RWPE2 (cell line): ENCODE measurements at regions not wholly inside any gene's neighbourhood (a gene's known extent, or its start where the extent isn't known, plus 50 kb on each side); places are given as distances from the start of the nearest gene placed in this dataset.

ENCODE experiments used
- ATAC-seq: fragments of 200-7000 bp; cut with Tn5 transposase; 3 replicates; pipeline ENCODE4 v1.9.1; 2021; ENCODE audit warnings: low read depth
- DNase-seq: peaks from one replicate; pipeline ENCODE4 v3.0.0-alpha.2; 2020; ENCODE audit warnings: low spot score
- H3K27ac ChIP-seq: fragments of 450-650 bp; 2 replicates; pipeline ENCODE4 v1.5.1; 2017; ENCODE audit warnings: mild to moderate bottlenecking; ENCODE audit not compliant: poor library complexity, severe bottlenecking
- H3K27me3 ChIP-seq: fragments of 250-450 bp; sonication (Bioruptor Pico); 2 replicates; pipeline ENCODE4 v1.5.1; 2021; ENCODE audit warnings: mild to moderate bottlenecking, moderate library complexity; ENCODE audit not compliant: insufficient read depth, poor library complexity, severe bottlenecking
- H3K36me3 ChIP-seq: fragments of 250-450 bp; sonication (Bioruptor Pico); 2 replicates; pipeline ENCODE4 v1.5.1; 2020; ENCODE audit warnings: low read depth, mild to moderate bottlenecking, moderate library complexity
- H3K4me1 ChIP-seq: fragments of 250-450 bp; sonication (Bioruptor Pico); 2 replicates; pipeline ENCODE4 v1.5.1; 2021; ENCODE audit warnings: mild to moderate bottlenecking, moderate library complexity; ENCODE audit not compliant: insufficient read depth, poor library complexity, severe bottlenecking
- H3K4me3 ChIP-seq: fragments of 250-450 bp; sonication (Bioruptor Pico); 2 replicates; pipeline ENCODE4 v1.5.1; 2021; ENCODE audit warnings: mild to moderate bottlenecking, moderate library complexity; ENCODE audit not compliant: severe bottlenecking
- H3K9me3 ChIP-seq: fragments of 250-450 bp; sonication (Bioruptor Pico); 2 replicates; pipeline ENCODE4 v1.5.1; 2021; ENCODE audit warnings: mild to moderate bottlenecking, moderate library complexity; ENCODE audit not compliant: severe bottlenecking
- TF ChIP-seq, protein P1 (sequence below): fragments of 450-650 bp; IDR thresholded peaks from one replicate; pipeline ENCODE4 v1.5.1; 2017; ENCODE audit warnings: mild to moderate bottlenecking, moderate library complexity; ENCODE audit not compliant: poor library complexity, severe bottlenecking

DNA sequence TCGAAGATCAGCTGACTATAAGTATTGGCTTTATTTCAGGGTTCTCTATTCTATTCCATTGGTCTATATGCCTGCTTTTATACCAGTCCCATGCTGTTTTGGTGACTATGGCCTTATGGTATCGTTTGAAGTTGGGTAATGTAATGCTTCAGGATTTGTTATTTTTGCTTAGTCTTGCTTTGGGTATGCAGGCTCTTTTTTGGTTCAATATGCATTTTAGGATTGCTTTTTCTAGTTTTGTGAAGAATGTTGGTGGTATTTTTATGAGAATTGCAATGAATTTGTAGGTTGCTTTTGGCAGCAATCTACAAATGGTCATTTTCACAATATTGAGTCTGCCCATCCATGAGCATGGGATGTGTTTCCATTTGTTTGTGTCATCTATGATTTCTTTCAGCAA is 951.9 kb upstream of the SLITRK1 start:
- DNase-seq (no peak), ATAC-seq (no peak)
- Histone ChIP-seq H3K9me3 (no peaks in the 10 kb centered on the region), H3K27ac (no peak overlapping the region), H3K4me3 (no peak overlapping the region), H3K27me3 (no peaks in the 10 kb centered on the region), H3K36me3 (no peaks in the 10 kb centered on the region), H3K4me1 (no peaks in the 10 kb centered on the region)
- TF ChIP-seq, protein P1, sequence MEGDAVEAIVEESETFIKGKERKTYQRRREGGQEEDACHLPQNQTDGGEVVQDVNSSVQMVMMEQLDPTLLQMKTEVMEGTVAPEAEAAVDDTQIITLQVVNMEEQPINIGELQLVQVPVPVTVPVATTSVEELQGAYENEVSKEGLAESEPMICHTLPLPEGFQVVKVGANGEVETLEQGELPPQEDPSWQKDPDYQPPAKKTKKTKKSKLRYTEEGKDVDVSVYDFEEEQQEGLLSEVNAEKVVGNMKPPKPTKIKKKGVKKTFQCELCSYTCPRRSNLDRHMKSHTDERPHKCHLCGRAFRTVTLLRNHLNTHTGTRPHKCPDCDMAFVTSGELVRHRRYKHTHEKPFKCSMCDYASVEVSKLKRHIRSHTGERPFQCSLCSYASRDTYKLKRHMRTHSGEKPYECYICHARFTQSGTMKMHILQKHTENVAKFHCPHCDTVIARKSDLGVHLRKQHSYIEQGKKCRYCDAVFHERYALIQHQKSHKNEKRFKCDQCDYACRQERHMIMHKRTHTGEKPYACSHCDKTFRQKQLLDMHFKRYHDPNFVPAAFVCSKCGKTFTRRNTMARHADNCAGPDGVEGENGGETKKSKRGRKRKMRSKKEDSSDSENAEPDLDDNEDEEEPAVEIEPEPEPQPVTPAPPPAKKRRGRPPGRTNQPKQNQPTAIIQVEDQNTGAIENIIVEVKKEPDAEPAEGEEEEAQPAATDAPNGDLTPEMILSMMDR: no peak

DNA sequence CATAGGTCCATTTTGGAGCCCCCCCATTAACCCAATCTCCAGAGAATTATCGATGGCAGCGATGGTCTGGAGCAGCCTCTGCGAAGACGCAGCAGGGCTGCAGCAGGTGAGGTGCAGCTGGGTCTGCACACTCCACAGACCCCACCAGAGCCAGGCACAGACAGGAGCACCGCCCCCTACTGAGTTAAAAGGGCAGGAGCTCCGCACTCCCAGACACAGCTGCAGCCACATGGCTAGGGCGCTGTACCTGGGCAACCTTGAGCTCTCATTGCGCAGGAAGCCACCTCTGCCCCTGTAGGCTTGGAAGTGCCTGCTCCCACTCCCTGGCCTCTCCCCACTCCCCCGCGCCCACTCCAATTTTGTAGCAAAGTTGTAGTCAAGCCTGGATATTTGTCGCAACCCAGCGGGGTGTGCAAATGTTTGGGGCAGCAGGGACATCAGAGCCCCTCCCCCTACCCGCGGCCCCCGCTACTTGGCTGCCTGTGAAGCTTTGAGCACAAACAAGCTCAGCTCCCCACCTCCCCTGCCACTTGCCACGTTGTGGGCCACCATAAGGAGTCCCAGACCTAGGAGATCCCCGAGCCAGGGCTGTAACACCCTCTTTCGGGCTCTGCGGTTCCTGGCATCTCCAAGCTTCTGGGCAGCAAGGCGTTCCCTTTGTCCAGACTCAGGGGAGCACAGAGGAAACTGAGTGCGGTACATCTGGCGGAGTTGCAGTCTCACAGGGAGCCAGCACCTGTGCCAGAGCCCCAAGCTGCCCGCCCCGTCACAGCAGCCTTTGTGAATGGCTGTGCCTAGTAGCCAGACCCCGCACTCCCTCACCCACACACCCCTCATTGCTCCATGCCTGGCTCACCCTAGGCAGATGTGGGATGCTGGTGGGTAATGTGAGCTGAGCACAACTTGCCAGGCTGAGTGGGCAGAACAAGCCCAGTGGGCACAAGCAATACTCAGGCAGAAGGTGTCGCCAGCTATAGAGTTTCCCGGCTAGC is 949.7 kb upstream of the SLITRK1 start:
- Histone ChIP-seq H3K27ac (no peak overlapping the region), H3K36me3 (no peaks in the 10 kb centered on the region), H3K9me3 (no peaks in the 10 kb centered on the region), H3K4me3 (no peak overlapping the region), H3K4me1 (no peaks in the 10 kb centered on the region), H3K27me3 (no peaks in the 10 kb centered on the region)
- TF ChIP-seq, protein P1: no peak
- no peak for DNase-seq
- ATAC-seq: no peak

DNA sequence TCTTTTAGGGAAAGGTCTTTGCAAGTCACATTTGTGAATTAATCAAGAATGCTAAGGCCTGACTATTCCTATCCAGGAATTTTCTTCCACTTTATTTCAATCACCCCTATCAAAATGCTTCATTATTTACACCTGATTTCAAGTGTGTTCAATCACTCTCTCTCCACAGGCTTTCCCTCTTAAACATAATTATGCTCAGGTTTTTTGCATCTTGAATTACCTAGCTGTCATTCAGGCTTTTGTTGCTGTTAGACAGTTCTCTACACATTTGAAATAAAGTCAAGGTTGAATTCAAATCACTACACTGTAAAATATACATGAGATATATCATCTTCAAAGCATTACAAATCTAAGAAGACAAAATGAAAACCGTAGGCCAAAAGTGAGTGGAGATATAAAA is 941.3 kb upstream of the SLITRK1 start:
- Histone ChIP-seq H3K4me3 (no peak overlapping the region), H3K9me3 (no peaks in the 10 kb centered on the region), H3K4me1 (no peaks in the 10 kb centered on the region), H3K27ac (no peak overlapping the region), H3K27me3 (no peaks in the 10 kb centered on the region), H3K36me3 (no peaks in the 10 kb centered on the region)
- DNase-seq: no peak
- ATAC-seq: no peak
- TF ChIP-seq, protein P1: no peak

DNA sequence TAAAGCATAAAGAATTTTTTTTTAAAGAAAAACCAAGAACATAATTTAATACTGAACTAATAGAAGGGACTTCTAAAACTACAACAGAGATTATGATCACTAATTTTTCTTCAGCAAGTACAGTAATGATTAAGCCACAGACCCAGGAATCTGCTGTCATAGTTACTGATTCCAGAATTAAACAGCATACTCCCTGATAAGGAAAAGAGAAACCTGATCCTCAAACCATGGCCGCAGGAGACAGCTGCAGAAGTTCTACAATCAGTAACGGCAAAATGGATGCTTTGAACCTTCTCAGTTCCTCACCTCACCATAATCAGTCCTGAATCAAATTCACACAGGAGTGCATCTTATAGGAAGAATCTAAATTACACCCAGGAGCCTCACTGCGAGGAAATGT is 939.0 kb upstream of the SLITRK1 start:
- no peaks in the 10 kb centered on the region for H3K36me3 ChIP-seq
- no peak overlapping the region for H3K27ac ChIP-seq
- H3K27me3 ChIP-seq: no peaks in the 10 kb centered on the region
- H3K4me1 ChIP-seq: no peaks in the 10 kb centered on the region
- H3K4me3 ChIP-seq: no peak overlapping the region
- no peaks in the 10 kb centered on the region for H3K9me3 ChIP-seq
- ATAC-seq (no peak), DNase-seq (no peak)
- TF ChIP-seq, protein P1: no peak

DNA sequence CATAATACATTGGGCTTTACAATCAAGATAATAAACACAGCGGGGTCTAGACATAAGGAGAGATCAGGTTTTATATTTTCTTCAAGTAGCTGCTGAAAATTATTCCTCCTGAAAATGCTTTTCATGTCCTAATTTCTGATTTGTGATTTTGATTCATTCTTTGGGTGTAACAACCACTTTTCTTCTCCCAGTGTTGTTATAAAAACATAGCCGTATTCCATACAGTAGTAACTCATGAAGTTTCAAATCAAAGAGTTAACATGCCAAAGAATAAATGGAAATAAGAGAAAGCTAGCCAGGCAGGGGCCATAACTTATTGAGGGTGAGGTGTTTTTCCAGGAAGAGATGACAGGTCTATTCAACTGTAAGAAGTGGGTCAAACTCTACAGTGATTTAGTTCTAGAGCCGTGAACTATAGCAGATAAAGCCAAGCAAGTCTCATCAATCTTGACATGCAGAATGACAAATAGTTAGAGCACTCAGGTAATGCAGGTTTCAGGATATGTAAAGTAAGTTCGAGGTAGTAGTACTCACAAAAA is 934.4 kb upstream of the SLITRK1 start:
- DNase-seq: no peak

More for the DNA sequence above, 934.4 kb upstream of the SLITRK1 start:
- Histone ChIP-seq H3K4me1 (no peaks in the 10 kb centered on the region), H3K4me3 (no peak overlapping the region), H3K27me3 (no peaks in the 10 kb centered on the region), H3K9me3 (no peaks in the 10 kb centered on the region), H3K36me3 (no peaks in the 10 kb centered on the region), H3K27ac (no peak overlapping the region)
- no peak for ATAC-seq
- TF ChIP-seq, protein P1: no peak
